ENCODE measurements at regions not wholly inside any gene's neighbourhood (a gene's known extent, or its start where the extent isn't known, plus 50 kb on each side); places are given as distances from the start of the nearest gene placed in this dataset.

DNA sequence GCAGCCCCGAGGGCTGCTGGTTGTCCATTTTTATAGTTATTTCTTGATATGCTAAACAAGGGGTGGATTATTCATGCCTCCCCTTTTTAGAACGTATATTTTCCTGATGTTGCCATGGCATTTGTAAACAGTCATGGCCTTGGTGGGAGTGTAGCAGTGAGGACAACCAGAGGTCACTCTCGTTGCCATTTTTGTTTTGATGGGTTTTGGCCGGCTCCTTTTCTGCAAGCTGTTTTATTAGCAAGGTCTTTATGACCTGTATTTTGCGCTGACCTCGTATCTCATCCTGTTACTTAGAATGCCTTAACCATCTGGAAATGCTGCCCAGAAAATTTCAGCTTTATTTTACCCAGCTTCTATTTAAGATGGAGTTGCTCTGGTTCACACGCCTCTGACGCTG lies 825.8 kb upstream of the CDH2 start:
- Histone ChIP-seq H3K4me1 (no peaks in the 10 kb centered on the region), H3K27ac (replicated peaks) (no peak overlapping the region), H3K36me3 (no peaks in the 10 kb centered on the region), H3K9me3 (replicated peaks) (no peaks in the 10 kb centered on the region), H3K4me3 (no peak overlapping the region), H3K27me3 (ENCODE audit: low read depth) (no peaks in the 10 kb centered on the region)
- TF ChIP-seq CTCF (IDR thresholded peaks at IDR 0.05; ENCODE audit: borderline replicate concordance), result no peak
- no peak for DNase-seq
- intact Hi-C loops (cut with micrococcal nuclease), result no loop called here

- no peaks in the 10 kb centered on the region for H3K4me1 ChIP-seq
Observed at GRCh38 chr18:28999726-29000125, 822.8 kb upstream of the CDH2 start.

GRCh38 chr18:28995319-28995718 lies 818.4 kb upstream of the CDH2 start:
- intact Hi-C loops (cut with micrococcal nuclease), result no loop called here
- H3K27ac ChIP-seq (replicated peaks), result no peak overlapping the region
- no peaks in the 10 kb centered on the region for H3K27me3 ChIP-seq (ENCODE audit: low read depth)
- H3K4me3 ChIP-seq, result no peak overlapping the region
- DNase-seq, result no peak
- H3K4me1 ChIP-seq, result no peaks in the 10 kb centered on the region
- no peaks in the 10 kb centered on the region for H3K9me3 ChIP-seq (replicated peaks)
- no peak for TF ChIP-seq CTCF (IDR thresholded peaks at IDR 0.05; ENCODE audit: borderline replicate concordance)
- no peaks in the 10 kb centered on the region for H3K36me3 ChIP-seq

More at GRCh38 chr18:28999726-29000125, 822.8 kb upstream of the CDH2 start:
- intact Hi-C loops (cut with micrococcal nuclease), result no loop called here
- TF ChIP-seq CTCF (IDR thresholded peaks at IDR 0.05; ENCODE audit: borderline replicate concordance), result no peak
- H3K9me3 ChIP-seq (replicated peaks), result no peaks in the 10 kb centered on the region
- H3K4me3 ChIP-seq, result no peak overlapping the region
- no peaks in the 10 kb centered on the region for H3K36me3 ChIP-seq
- no peak for DNase-seq
- H3K27me3 ChIP-seq (ENCODE audit: low read depth), result no peaks in the 10 kb centered on the region
- no peak overlapping the region for H3K27ac ChIP-seq (replicated peaks)

DNA sequence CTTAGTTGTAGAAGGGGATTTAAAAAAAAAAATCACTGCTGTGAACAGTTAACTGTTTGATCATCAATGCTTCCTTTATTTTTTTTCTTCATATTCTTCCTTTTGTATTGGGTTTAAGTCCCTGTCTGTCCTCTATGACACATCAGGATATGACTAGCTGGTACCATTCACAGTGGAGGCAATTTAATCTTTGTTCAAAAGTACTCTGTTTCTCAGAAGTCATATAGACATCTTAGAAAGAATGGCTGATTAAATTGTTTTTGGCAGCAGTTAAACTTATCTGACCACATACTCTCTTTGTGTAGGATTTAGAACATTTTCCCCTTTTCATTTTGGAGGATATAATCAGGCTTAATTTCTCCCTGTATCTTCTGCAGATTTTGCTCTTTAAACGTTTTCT lies 807.8 kb upstream of the CDH2 start:
- no peaks in the 10 kb centered on the region for H3K27me3 ChIP-seq (ENCODE audit: low read depth)

GRCh38 chr18:28974504-28974903 lies 797.6 kb upstream of the CDH2 start:
- Histone ChIP-seq H3K4me3 (no peak overlapping the region), H3K27ac (replicated peaks) (no peak overlapping the region), H3K9me3 (replicated peaks) (peaks cover 17% of the 10 kb centered on the region), H3K36me3 (no peaks in the 10 kb centered on the region), H3K27me3 (ENCODE audit: low read depth) (no peaks in the 10 kb centered on the region), H3K4me1 (no peaks in the 10 kb centered on the region)
- intact Hi-C loops (cut with micrococcal nuclease), result no loop called here
- TF ChIP-seq CTCF (IDR thresholded peaks at IDR 0.05; ENCODE audit: borderline replicate concordance), result no peak
- no peak for DNase-seq

More for the DNA sequence above, 807.8 kb upstream of the CDH2 start:
- no peak for DNase-seq
- Histone ChIP-seq H3K27ac (replicated peaks) (no peak overlapping the region), H3K36me3 (no peaks in the 10 kb centered on the region), H3K4me3 (no peak overlapping the region), H3K9me3 (replicated peaks) (peaks cover 14% of the 10 kb centered on the region), H3K4me1 (no peaks in the 10 kb centered on the region)
- TF ChIP-seq CTCF (IDR thresholded peaks at IDR 0.05; ENCODE audit: borderline replicate concordance), result no peak
- intact Hi-C loops (cut with micrococcal nuclease), result no loop called here

DNA sequence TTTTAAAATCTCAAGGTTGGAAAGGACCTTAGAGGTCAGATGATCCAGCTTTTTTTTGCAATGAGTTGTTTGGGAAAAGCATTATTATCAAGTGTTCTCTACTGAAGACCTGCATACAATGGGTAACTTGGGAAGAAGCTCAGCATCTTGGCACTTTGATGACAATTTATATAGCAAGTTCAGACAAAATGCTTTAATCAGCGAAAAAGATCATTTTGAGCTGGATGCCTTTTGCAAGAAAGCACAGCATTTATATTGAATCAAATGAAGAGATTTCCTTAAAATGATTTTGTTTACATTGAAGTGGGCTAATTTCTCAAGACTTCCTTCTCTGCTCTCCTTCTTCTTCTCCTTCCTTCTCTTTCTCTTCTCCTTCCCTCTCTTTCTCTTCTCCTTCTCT lies 796.4 kb upstream of the CDH2 start:
- TF ChIP-seq CTCF (IDR thresholded peaks at IDR 0.05; ENCODE audit: borderline replicate concordance), result no peak
- Histone ChIP-seq H3K4me3 (no peak overlapping the region), H3K4me1 (no peaks in the 10 kb centered on the region), H3K36me3 (no peaks in the 10 kb centered on the region), H3K27ac (replicated peaks) (no peak overlapping the region), H3K27me3 (ENCODE audit: low read depth) (no peaks in the 10 kb centered on the region), H3K9me3 (replicated peaks) (peaks cover 17% of the 10 kb centered on the region)
- intact Hi-C loops (cut with micrococcal nuclease), result no loop called here
- no peak for DNase-seq
